SJSA1 (cell line): ENCODE measurements at regions not wholly inside any gene's neighbourhood (a gene's known extent, or its start where the extent isn't known, plus 50 kb on each side); places are given as distances from the start of the nearest gene placed in this dataset.
"Not testable (repeated sequence)": the region's sequence is repeated elsewhere in the genome, so short reads cannot be mapped to it uniquely, and the experiment has no call there.

Source experiments
- DNase-seq, 2 experiments: peaks; one replicate each; pipeline ENCODE4 v3.0.0-alpha.2; 2015 to 2020; ENCODE audit warnings: low spot score in 2 of 2, low read depth in 1 of 2
- H3K27ac ChIP-seq: fragments of 250-450 bp; sonication (Bioruptor Pico); 2 replicates; pipeline ENCODE4 v1.5.1; 2020; ENCODE audit warnings: mild to moderate bottlenecking, moderate library complexity
- H3K27me3 ChIP-seq: fragments of 250-450 bp; sonication (Bioruptor Pico); replicated peaks from 2 replicates; pipeline ENCODE4 v1.5.1; 2020; ENCODE audit warnings: mild to moderate bottlenecking, moderate library complexity
- H3K36me3 ChIP-seq: fragments of 250-450 bp; sonication (Bioruptor Pico); 2 replicates; pipeline ENCODE4 v1.5.1; 2020; ENCODE audit warnings: mild to moderate bottlenecking
- H3K4me1 ChIP-seq: fragments of 250-450 bp; sonication (Bioruptor Pico); replicated peaks from 2 replicates; pipeline ENCODE4 v1.6.1; 2021; ENCODE audit warnings: mild to moderate bottlenecking
- H3K4me3 ChIP-seq: fragments of 250-450 bp; sonication (Bioruptor Pico); 2 replicates; pipeline ENCODE4 v1.5.1; 2020; ENCODE audit warnings: mild to moderate bottlenecking
- H3K9me3 ChIP-seq: fragments of 250-450 bp; sonication (Bioruptor Pico); replicated peaks from 2 replicates; pipeline ENCODE4 v1.5.1; 2020; ENCODE audit warnings: mild to moderate bottlenecking

DNA sequence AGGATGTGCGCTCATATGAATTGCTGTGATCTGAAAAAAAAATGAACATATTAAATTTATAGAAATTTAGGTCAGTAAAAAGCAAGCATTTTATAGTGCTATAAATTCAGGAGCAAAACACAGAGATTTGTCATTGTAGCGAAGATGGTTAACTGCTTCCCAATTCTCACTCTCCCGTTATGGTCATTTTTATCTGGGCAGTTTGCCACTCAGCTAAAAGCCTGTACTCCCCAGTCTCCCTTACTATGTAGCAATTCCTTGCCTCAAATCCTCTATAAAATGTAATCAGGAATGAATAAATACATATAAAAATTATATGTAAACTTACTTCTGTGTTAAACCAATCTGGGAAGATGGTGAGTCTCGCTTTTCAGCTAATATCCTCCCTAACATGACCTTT lies 471.5 kb downstream of the HINT1 start:
- 0 out of 2 replicates have a peak, but pooled peaks cover under 1% of the 10 kb centered on the region for H3K27me3 ChIP-seq
- no peak overlapping the region for H3K4me3 ChIP-seq
- no peaks in the 10 kb centered on the region for H3K9me3 ChIP-seq
- DNase-seq: no peak
- H3K4me1 ChIP-seq: no peaks in the 10 kb centered on the region
- no peak overlapping the region for H3K27ac ChIP-seq
- H3K36me3 ChIP-seq: no peaks in the 10 kb centered on the region

DNA sequence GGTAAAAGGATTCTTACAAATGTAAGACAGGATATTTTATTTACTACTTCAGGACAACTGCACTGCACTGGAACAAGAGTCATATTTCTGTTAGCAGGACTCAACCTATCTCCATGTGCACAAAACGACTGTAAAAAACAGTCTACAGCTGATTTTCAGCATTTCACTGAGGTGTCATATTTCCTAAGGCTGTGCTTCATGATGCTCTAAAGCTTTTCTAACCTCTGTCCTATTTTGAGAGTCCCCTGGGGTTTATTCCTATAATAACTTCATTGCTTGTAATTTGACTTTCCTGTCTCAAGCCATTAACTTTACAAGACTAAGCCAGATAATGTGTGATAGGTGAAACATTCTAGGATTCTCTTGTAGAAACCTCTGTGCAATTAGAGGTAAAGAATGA lies 472.3 kb downstream of the HINT1 start:
- DNase-seq: no peak
- Histone ChIP-seq H3K27ac (no peak overlapping the region), H3K36me3 (no peaks in the 10 kb centered on the region), H3K4me3 (no peak overlapping the region), H3K27me3 (0 out of 2 replicates have a peak, but pooled peaks cover 5% of the 10 kb centered on the region), H3K4me1 (no peaks in the 10 kb centered on the region), H3K9me3 (no peaks in the 10 kb centered on the region)

- Histone ChIP-seq H3K27ac (no peak overlapping the region), H3K27me3 (0 out of 2 replicates have a peak, but pooled peaks cover 5% of the 10 kb centered on the region), H3K4me3 (no peak overlapping the region), H3K9me3 (no peaks in the 10 kb centered on the region), H3K4me1 (no peaks in the 10 kb centered on the region), H3K36me3 (no peaks in the 10 kb centered on the region)
- DNase-seq: no peak
These were observed 475.2 kb downstream of the HINT1 start for GRCh38 chr5:130689831-130690230.

- no peak overlapping the region for H3K4me3 ChIP-seq
- H3K4me1 ChIP-seq: no peaks in the 10 kb centered on the region
- DNase-seq: no peak
- H3K27me3 ChIP-seq: 0 out of 2 replicates have a peak, but pooled peaks cover 5% of the 10 kb centered on the region
- H3K27ac ChIP-seq: no peak overlapping the region
- no peaks in the 10 kb centered on the region for H3K9me3 ChIP-seq
- H3K36me3 ChIP-seq: no peaks in the 10 kb centered on the region
These were observed 477.8 kb downstream of the HINT1 start for GRCh38 chr5:130687085-130687733.

GRCh38 chr5:130678637-130679036 lies 486.4 kb downstream of the HINT1 start:
- Histone ChIP-seq H3K9me3 (no peaks in the 10 kb centered on the region; the same call in 1 of the 2 replicates), H3K27me3 (no peaks in the 10 kb centered on the region), H3K36me3 (no peaks in the 10 kb centered on the region), H3K27ac (no peak overlapping the region), H3K4me1 (no peaks in the 10 kb centered on the region), H3K4me3 (no peak overlapping the region)
- DNase-seq: no peak

- H3K27ac ChIP-seq: no peak overlapping the region
- DNase-seq: no peak
- no peaks in the 10 kb centered on the region for H3K9me3 ChIP-seq
- no peaks in the 10 kb centered on the region for H3K36me3 ChIP-seq
- H3K4me1 ChIP-seq: no peaks in the 10 kb centered on the region
- no peak overlapping the region for H3K4me3 ChIP-seq
- no peaks in the 10 kb centered on the region for H3K27me3 ChIP-seq
These were observed 498.6 kb downstream of the HINT1 start for GRCh38 chr5:130666462-130666861.

- Histone ChIP-seq H3K27me3 (no peaks in the 10 kb centered on the region), H3K4me1 (peaks cover 11% of the 10 kb centered on the region), H3K27ac (0 out of 2 replicates have a peak overlapping the region, but pooled peaks have one; percentile 18), H3K9me3 (no peaks in the 10 kb centered on the region), H3K36me3 (no peaks in the 10 kb centered on the region), H3K4me3 (no peak overlapping the region)
- DNase-seq: peak in 1 of 2 experiments; percentile 43
These were observed 512.9 kb downstream of the HINT1 start for GRCh38 chr5:130652176-130652575.

DNA sequence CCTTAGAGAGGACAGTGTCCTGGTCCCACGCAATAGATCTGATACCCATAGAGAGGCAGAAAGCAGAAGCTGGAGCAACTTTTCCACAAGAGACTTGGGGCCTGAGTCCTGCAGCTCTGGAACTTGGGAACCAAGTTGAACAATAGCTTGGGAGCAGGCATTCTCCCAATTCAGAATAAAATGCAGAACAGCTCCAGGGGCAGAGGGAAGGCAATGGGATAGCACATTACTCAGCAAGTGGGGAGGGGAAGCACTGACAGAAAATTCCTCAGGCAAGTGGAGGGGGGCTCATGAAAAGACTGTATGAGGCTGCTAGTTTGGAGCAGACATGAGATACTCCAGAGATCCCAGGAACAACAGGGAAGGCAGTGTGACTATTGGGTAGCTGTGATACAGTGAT lies 513.6 kb downstream of the HINT1 start:
- Histone ChIP-seq H3K4me1 (peaks cover 11% of the 10 kb centered on the region), H3K27me3 (no peaks in the 10 kb centered on the region), H3K4me3 (no peak overlapping the region), H3K9me3 (no peaks in the 10 kb centered on the region), H3K27ac (no peak overlapping the region), H3K36me3 (no peaks in the 10 kb centered on the region)
- DNase-seq: no peak

DNA sequence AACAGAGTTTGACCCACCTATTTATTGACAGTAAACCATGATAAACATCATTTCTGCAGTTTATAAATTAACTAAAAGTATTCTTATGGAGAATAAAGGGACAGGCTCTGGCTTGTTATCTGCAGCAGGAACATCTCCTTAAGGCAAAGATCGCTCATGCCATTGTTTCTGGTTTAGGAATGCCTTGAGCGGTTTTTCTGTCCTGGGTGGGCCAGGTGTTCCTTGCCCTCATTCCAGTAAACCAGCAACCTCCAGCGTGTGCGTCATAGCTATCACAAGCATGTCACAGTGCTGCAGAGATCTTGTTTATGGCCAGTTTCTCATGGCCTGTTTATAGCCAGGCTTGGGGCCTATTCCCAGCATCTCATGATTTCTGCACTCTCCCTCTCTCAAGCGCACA lies 521.7 kb downstream of the HINT1 start:
- no peak overlapping the region for H3K27ac ChIP-seq
- no peaks in the 10 kb centered on the region for H3K27me3 ChIP-seq
- DNase-seq: no peak
- no peaks in the 10 kb centered on the region for H3K9me3 ChIP-seq
- H3K4me1 ChIP-seq: no peaks in the 10 kb centered on the region
- H3K4me3 ChIP-seq: no peak overlapping the region
- H3K36me3 ChIP-seq: no peaks in the 10 kb centered on the region

DNA sequence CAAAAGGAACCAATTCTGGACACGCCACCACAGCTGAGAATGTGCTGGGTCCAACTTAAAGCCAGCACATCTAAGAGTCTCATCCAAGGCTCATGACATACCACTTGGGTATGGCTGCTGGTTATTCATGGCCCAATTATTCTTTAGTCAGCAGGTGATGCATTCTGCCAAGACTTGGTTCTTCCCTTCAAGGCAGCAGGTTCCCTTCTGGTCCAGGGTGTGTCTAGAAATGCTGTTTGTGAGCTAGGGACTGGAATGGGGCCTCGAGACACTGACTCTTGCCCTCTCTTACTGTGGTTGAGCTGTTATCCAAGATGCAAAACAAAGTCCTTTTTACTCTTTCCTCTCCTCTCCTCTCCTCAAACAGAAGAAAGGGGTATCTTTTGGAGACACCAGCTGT lies 522.6 kb downstream of the HINT1 start:
- Histone ChIP-seq H3K36me3 (no peaks in the 10 kb centered on the region), H3K9me3 (no peaks in the 10 kb centered on the region), H3K4me1 (no peaks in the 10 kb centered on the region), H3K27me3 (no peaks in the 10 kb centered on the region), H3K4me3 (no peak overlapping the region), H3K27ac (no peak overlapping the region)
- no peak for DNase-seq

DNA sequence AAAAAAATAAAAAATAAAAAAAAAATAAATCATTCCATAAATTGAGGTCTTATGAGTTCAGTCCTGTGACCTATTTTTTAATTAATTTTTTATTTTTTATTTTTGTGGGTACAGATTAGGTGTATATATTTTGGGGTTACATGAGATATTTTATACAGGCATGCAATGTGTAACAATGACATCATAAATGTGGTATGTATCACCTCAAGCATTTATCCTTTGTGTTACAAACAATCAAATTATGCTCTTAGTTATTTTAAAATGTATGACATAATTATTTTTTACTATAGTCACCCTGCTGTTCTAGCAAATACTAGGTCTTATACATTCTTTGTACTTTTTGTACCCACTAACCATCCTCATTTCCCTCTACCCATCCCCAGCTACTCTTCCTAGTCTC lies 537.9 kb downstream of the HINT1 start:
- peaks cover 3% of the 10 kb centered on the region; the same call in 1 of the 2 replicates for H3K9me3 ChIP-seq
- no peak overlapping the region for H3K4me3 ChIP-seq
- H3K4me1 ChIP-seq: no peaks in the 10 kb centered on the region
- no peaks in the 10 kb centered on the region for H3K36me3 ChIP-seq
- no peaks in the 10 kb centered on the region for H3K27me3 ChIP-seq
- H3K27ac ChIP-seq: no peak overlapping the region
- DNase-seq: no peak

DNA sequence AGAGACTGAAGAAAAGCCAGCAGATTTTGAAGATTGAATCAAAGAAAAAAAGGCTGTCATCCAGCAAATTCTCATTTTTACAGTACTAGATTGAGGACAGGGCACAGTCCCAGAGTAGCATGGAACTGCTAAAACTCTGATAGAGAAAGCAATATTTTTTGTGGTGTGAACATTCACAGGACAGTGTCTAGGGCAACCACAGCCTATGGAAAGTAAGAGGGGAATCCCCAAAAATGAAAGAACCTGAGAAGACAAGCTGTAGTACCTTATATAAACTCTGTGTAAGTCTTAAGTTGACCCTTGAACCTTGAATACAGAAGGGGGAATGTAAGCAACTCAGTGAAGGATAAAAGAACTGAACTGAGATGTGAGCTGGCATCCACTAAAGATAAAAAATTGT lies 540.3 kb downstream of the HINT1 start:
- peaks cover 3% of the 10 kb centered on the region; the same call in 1 of the 2 replicates for H3K9me3 ChIP-seq
- H3K4me1 ChIP-seq: no peaks in the 10 kb centered on the region
- DNase-seq: no peak
- H3K4me3 ChIP-seq: no peak overlapping the region
- H3K36me3 ChIP-seq: no peaks in the 10 kb centered on the region
- H3K27ac ChIP-seq: no peak overlapping the region
- H3K27me3 ChIP-seq: no peaks in the 10 kb centered on the region

DNA sequence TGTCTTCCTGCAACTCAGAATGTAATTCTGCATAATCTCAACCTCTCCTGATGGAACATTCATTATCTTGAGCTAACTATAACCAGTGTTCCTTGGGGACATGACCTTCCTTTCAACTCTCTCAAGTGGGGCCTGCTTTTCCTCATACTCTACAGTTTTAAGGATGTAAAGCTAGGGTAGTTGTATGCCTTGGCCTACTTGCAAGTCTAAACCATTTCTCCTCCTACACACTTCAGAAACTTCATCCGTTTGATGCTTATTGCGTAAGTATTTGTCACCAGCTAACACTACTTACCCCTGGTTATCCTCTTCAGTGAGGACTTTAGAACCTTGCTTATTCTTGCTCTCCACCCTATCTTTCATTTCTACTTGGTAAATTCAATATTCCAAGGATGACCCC lies 548.9 kb downstream of the HINT1 start:
- H3K4me1 ChIP-seq: no peaks in the 10 kb centered on the region

GRCh38 chr5:130605234-130605633 lies 559.8 kb downstream of the HINT1 start:
- Histone ChIP-seq H3K27me3 (no peaks in the 10 kb centered on the region), H3K9me3 (no peaks in the 10 kb centered on the region), H3K4me3 (no peak overlapping the region), H3K27ac (no peak overlapping the region), H3K36me3 (no peaks in the 10 kb centered on the region), H3K4me1 (no peaks in the 10 kb centered on the region)
- DNase-seq: no peak

More for the DNA sequence above, 548.9 kb downstream of the HINT1 start:
- H3K27ac ChIP-seq: no peak overlapping the region
- no peak overlapping the region for H3K4me3 ChIP-seq
- H3K27me3 ChIP-seq: no peaks in the 10 kb centered on the region
- no peaks in the 10 kb centered on the region for H3K36me3 ChIP-seq
- H3K9me3 ChIP-seq: no peaks in the 10 kb centered on the region; the same call in 1 of the 2 replicates
- no peak for DNase-seq

DNA sequence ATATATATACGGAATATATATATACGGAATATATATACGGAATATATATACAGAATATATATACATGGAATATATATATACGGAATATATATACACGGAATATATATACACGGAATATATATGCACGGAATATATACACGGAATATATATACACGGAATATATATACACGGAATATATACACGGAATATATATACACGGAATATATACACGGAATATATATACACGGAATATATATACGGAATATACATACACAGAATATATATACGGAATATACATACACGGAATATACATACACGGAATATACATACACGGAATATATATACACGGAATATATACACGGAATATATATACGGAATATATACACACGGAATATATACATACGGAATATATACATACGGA lies 568.4 kb downstream of the HINT1 start:
- not testable (repeated sequence) for H3K4me1 ChIP-seq, H3K27ac ChIP-seq, H3K36me3 ChIP-seq, H3K4me3 ChIP-seq, H3K9me3 ChIP-seq, H3K27me3 ChIP-seq, DNase-seq
